Large intestine (tissue), 3 donors: ENCODE measurements at regions not wholly inside any gene's neighbourhood (a gene's known extent, or its start where the extent isn't known, plus 50 kb on each side); places are given as distances from the start of the nearest gene placed in this dataset.

Experiments
- DNase-seq, 2 donors: peaks; one replicate each; pipeline versions ENCODE4 v3.0.0 to v3.0.0-alpha.2; 2013
- H3K27ac ChIP-seq: one replicate; pipeline ENCODE4 v1.5.1; 2013; ENCODE audit warnings: low read length
- H3K27me3 ChIP-seq: 2 replicates; pipeline ENCODE4 v1.6.1; 2013; ENCODE audit warnings: low read length; ENCODE audit not compliant: control insufficient read depth, insufficient read depth
- H3K36me3 ChIP-seq: 2 replicates; pipeline ENCODE4 v1.6.1; 2013; ENCODE audit warnings: low read length; ENCODE audit not compliant: control insufficient read depth, insufficient read depth
- H3K4me1 ChIP-seq: one replicate; pipeline ENCODE4 v1.6.1; 2013; ENCODE audit warnings: low read length; ENCODE audit not compliant: control insufficient read depth, insufficient read depth
- H3K4me3 ChIP-seq: one replicate; pipeline ENCODE4 v1.5.1; 2013; ENCODE audit warnings: low read length
- H3K9me3 ChIP-seq: one replicate; pipeline ENCODE4 v1.6.1; 2013; ENCODE audit warnings: mild to moderate bottlenecking, low read depth, low read length, moderate library complexity; ENCODE audit not compliant: control insufficient read depth
- WGBS: methylation state at CpG from one replicate; pipeline ENCODE4 v1.1.5; 2013; ENCODE audit warnings: low lambda C conversion rate; ENCODE audit not compliant: insufficient coverage; 5-methylcytosine and 5-hydroxymethylcytosine counted together

- no peak overlapping the region for H3K27ac ChIP-seq
- DNase-seq, result no peak
- WGBS, result 100% methylated on average over 1 of the region's 1 CpG
- no peak overlapping the region for H3K4me3 ChIP-seq
- H3K36me3 ChIP-seq, result no peaks in the 10 kb centered on the region
- no peaks in the 10 kb centered on the region for H3K4me1 ChIP-seq
- H3K9me3 ChIP-seq, result no peaks in the 10 kb centered on the region
- H3K27me3 ChIP-seq, result no peaks in the 10 kb centered on the region
Measured at GRCh38 chr20:11371831-11372230, 545.9 kb upstream of the BTBD3 start.

DNA sequence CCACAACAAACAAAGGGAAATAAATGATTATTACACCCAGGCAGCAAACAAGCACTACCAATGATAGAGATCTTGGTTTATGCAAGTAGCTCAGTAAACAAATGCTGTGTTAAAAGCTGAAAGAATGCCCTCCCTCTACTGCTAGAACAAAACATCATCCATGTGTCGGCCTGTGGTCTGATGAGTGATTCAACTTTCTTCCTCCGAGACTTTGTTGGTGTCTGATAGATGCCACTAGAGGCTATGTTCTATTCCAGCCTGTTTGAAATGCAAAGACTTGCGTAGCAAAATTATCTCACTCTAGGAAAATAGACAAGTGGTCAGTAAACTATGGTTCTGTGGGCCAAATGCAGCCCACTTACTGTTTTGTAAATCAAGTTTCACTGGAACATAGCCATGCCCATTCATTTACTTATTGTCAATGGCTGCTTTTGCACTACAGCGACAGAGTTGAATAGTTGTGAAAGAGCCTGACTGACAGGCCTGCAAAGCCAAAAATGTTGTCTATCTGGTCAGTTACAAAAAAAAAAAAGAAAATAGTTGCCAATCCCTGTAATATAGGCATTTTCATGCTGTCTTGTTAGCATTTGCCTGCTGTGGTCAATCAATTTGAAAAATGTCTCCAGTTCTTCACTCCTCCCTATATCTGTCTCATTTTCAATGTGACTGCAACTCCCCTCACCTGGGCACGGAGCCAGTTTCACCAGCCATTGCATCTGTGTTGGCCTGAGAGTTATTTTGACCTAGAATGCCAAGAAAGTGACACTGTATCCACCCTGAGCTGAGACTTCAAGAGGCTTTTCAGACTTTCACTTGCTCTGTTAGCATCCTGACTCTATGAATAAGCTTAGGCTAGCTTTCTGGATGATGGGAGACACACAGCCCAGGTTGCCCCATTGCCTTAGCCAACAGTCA lies 544.6 kb upstream of the BTBD3 start:
- no peak overlapping the region for H3K27ac ChIP-seq
- H3K27me3 ChIP-seq, result no peaks in the 10 kb centered on the region
- H3K36me3 ChIP-seq, result no peaks in the 10 kb centered on the region
- H3K4me1 ChIP-seq, result no peaks in the 10 kb centered on the region
- no peak overlapping the region for H3K4me3 ChIP-seq
- no peak for DNase-seq
- no peaks in the 10 kb centered on the region for H3K9me3 ChIP-seq
- WGBS, result 100% methylated on average over 1 of the region's 5 CpGs

- DNase-seq, result no peak
- no peak overlapping the region for H3K4me3 ChIP-seq
- no peaks in the 10 kb centered on the region for H3K4me1 ChIP-seq
- no peaks in the 10 kb centered on the region for H3K9me3 ChIP-seq
- H3K27ac ChIP-seq, result no peak overlapping the region
- no peaks in the 10 kb centered on the region for H3K36me3 ChIP-seq
- H3K27me3 ChIP-seq, result no peaks in the 10 kb centered on the region
- WGBS, result no CpG with 5 or more reads among the region's 4 CpGs
Measured at GRCh38 chr20:11375335-11375734, 542.4 kb upstream of the BTBD3 start.

DNA sequence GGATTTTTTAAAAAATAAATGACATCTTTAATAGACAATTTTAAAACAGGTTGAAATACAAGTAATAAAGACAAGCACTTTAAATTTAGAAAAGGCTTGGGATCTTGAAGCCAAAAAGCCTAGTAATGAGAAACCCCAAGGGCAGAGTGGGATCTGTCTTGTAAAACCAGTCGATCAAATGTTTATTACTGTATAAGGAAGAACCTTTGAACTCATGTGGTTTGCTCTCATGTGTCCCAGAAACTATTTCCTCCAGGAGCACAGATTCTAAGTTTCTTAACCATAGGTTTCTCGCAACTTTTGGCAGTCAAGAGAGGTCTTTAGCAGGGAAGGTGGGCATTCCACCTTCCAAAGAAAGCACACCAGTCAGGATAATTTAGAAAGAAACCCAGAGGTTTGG lies 541.7 kb upstream of the BTBD3 start:
- no CpG with 5 or more reads among the region's 2 CpGs for WGBS
- H3K27me3 ChIP-seq, result no peaks in the 10 kb centered on the region
- no peak overlapping the region for H3K4me3 ChIP-seq
- DNase-seq, result no peak
- H3K36me3 ChIP-seq, result no peaks in the 10 kb centered on the region
- H3K4me1 ChIP-seq, result no peaks in the 10 kb centered on the region
- H3K27ac ChIP-seq, result no peak overlapping the region
- H3K9me3 ChIP-seq, result no peaks in the 10 kb centered on the region

DNA sequence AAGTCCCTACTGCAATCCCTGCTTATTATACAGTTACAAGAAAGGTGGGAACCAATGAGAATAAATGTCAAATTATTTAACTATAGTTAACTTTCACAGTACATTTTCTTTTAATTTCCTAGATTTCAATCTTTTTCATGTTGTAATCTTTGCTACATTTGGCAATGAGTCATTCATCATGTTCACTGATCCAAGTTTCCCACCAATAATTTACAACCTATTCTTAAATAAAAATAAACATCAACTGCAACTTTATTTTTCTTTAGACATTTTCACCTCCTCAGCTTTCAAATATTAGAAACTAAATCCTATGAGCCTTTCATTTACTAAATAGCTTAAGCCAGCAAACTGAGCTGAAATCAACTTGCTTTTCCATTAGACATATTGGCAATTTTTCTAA lies 541.3 kb upstream of the BTBD3 start:
- no peaks in the 10 kb centered on the region for H3K27me3 ChIP-seq
- DNase-seq, result no peak
- H3K27ac ChIP-seq, result no peak overlapping the region
- no peaks in the 10 kb centered on the region for H3K9me3 ChIP-seq
- H3K4me1 ChIP-seq, result no peaks in the 10 kb centered on the region
- no peak overlapping the region for H3K4me3 ChIP-seq
- H3K36me3 ChIP-seq, result no peaks in the 10 kb centered on the region

- no peaks in the 10 kb centered on the region for H3K36me3 ChIP-seq
- no peaks in the 10 kb centered on the region for H3K9me3 ChIP-seq
- WGBS, result no CpG with 5 or more reads among the region's 2 CpGs
- H3K4me1 ChIP-seq, result no peaks in the 10 kb centered on the region
- DNase-seq, result no peak
- H3K27ac ChIP-seq, result no peak overlapping the region
- H3K4me3 ChIP-seq, result no peak overlapping the region
- H3K27me3 ChIP-seq, result no peaks in the 10 kb centered on the region
Measured at GRCh38 chr20:11376998-11377397, 540.7 kb upstream of the BTBD3 start.

- no peaks in the 10 kb centered on the region for H3K9me3 ChIP-seq
- DNase-seq, result no peak
- no CpG with 5 or more reads among the region's 2 CpGs for WGBS
- H3K36me3 ChIP-seq, result no peaks in the 10 kb centered on the region
- no peak overlapping the region for H3K27ac ChIP-seq
- no peak overlapping the region for H3K4me3 ChIP-seq
- H3K4me1 ChIP-seq, result no peaks in the 10 kb centered on the region
- H3K27me3 ChIP-seq, result no peaks in the 10 kb centered on the region
Measured at GRCh38 chr20:11377761-11378160, 539.9 kb upstream of the BTBD3 start.

DNA sequence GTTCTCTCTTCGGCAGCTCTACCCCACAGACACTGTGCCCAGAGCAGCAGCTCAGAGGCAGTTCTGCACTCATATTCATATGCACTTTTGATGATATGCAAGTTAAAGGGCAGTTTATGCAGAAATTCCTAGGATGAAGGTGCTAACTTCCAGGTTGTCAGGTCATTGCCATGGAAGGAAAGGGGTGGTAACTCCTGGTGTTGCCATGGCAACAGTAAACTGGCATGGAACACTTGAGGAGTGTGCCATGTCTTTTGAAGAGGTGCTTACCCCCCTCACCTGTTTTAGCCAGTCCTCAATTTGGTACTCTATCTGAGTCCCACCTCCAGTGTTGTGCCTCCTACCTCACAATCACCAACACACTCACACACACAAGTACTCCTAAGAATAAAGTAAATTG lies 539.4 kb upstream of the BTBD3 start:
- H3K4me3 ChIP-seq, result no peak overlapping the region
- WGBS, result no CpG with 5 or more reads among the region's 1 CpG
- H3K4me1 ChIP-seq, result no peaks in the 10 kb centered on the region
- no peaks in the 10 kb centered on the region for H3K9me3 ChIP-seq
- no peaks in the 10 kb centered on the region for H3K27me3 ChIP-seq
- H3K36me3 ChIP-seq, result no peaks in the 10 kb centered on the region
- H3K27ac ChIP-seq, result no peak overlapping the region
- DNase-seq, result no peak

DNA sequence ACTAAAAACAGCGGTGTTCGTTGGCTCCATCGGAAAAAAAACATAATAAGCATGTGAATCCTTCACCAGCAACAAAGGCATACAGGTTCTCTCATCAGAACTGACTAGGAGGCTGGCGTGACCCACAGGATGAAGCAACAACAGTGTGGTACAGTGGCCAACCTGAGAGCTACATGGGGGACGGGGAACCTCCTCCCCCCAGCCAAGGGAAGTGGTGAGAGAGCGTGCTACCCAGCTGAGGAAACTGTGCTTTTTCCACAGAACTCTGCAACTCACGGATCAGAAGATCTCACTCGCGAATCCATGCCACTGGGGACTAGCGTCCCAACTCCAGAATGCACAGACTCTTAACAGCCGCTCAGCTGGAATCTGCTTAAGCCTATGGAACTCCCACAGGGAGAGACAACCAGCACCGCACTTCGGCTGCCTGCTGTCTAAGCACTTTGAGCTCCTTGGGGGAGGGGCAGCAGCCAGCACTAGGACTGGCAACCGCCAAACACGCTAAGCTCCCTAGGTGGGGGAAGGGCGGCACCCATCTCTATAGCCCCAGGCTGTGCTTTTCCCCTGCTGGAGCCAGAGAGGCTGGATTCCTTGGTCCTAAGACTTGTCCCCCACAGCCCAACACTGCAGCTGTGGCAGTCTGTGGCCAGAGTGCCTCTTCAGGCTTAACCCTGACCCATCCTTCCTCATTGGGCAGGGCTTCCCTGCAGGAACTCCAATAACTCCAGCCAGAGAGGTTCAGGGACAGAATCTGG lies 538.3 kb upstream of the BTBD3 start:
- Histone ChIP-seq H3K36me3 (no peaks in the 10 kb centered on the region), H3K4me1 (no peaks in the 10 kb centered on the region), H3K4me3 (no peak overlapping the region), H3K9me3 (no peaks in the 10 kb centered on the region), H3K27me3 (no peaks in the 10 kb centered on the region), H3K27ac (no peak overlapping the region)
- DNase-seq, result peak; percentile 43 to 51
- WGBS, result no CpG with 5 or more reads among the region's 16 CpGs

DNA sequence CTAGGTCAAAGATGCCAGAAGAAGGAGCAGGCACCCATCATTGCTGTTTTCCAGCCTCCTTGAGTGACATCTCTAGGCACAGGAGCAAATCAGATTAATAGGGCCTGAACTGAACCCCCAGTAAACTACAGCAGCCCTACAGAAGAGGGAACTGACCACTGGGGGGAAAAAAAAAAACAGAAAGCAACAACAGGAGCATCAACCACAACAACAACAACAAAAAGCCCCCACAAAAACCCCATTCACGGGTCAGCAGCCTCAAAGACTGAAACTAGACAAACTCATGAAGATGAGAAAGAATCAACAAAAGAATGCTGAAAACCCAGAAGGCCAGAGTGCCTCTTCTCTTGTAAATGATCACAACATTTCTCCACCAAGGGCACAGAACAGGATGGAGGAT lies 537.4 kb upstream of the BTBD3 start:
- no peak overlapping the region for H3K4me3 ChIP-seq
- H3K9me3 ChIP-seq, result no peaks in the 10 kb centered on the region
- no peak overlapping the region for H3K27ac ChIP-seq
- WGBS, result no CpG with 5 or more reads among the region's 1 CpG
- no peak for DNase-seq
- H3K36me3 ChIP-seq, result no peaks in the 10 kb centered on the region
- H3K4me1 ChIP-seq, result no peaks in the 10 kb centered on the region
- no peaks in the 10 kb centered on the region for H3K27me3 ChIP-seq
